Small intestine (tissue), 7 donors: ENCODE measurements at regions not wholly inside any gene's neighbourhood (a gene's known extent, or its start where the extent isn't known, plus 50 kb on each side); places are given as distances from the start of the nearest gene placed in this dataset.

Experiments used
- DNase-seq, 2 donors: peaks; one replicate each; pipeline versions ENCODE4 v3.0.0 to v3.0.0-alpha.2; 2013
- FAIRE-seq: peaks from 2 replicates; lab custom pipeline; 2012; peaks lifted over from hg19 to GRCh38; lab: Jason Lieb, UNC
- H3K27ac ChIP-seq, 3 donors: one replicate each; pipeline ENCODE4 v1.5.1; 2013; ENCODE audit warnings: low read length in 2 of 3, mild to moderate bottlenecking in 2 of 3, control low read depth in 1 of 3, inconsistent platforms in 1 of 3, low read depth in 1 of 3, moderate library complexity in 1 of 3
- H3K27me3 ChIP-seq, 3 donors: one replicate each; pipeline ENCODE4 v1.6.1; 2013; ENCODE audit warnings: low read length in 3 of 3, inconsistent platforms in 1 of 3; ENCODE audit not compliant: control insufficient read depth in 3 of 3, insufficient read depth in 3 of 3
- H3K36me3 ChIP-seq, 3 donors: one replicate each; pipeline ENCODE4 v1.6.1; 2013; ENCODE audit warnings: low read length in 3 of 3, inconsistent platforms in 1 of 3, low read depth in 1 of 3, mild to moderate bottlenecking in 1 of 3, moderate library complexity in 1 of 3; ENCODE audit not compliant: control insufficient read depth in 3 of 3, insufficient read depth in 2 of 3
- H3K4me1 ChIP-seq, 3 donors: one replicate each; pipeline ENCODE4 v1.6.1; 2013; ENCODE audit warnings: low read length in 2 of 3, inconsistent platforms in 1 of 3, low read depth in 1 of 3, mild to moderate bottlenecking in 1 of 3, moderate library complexity in 1 of 3; ENCODE audit not compliant: control insufficient read depth in 3 of 3, insufficient read depth in 2 of 3
- H3K4me3 ChIP-seq, 3 donors: one replicate each; pipeline ENCODE4 v1.5.1; 2013; ENCODE audit warnings: low read length in 3 of 3, control low read depth in 1 of 3, inconsistent platforms in 1 of 3, low read depth in 1 of 3, mild to moderate bottlenecking in 1 of 3, moderate library complexity in 1 of 3
- H3K9me3 ChIP-seq, 2 donors: one replicate each; pipeline ENCODE4 v1.6.1; 2013; ENCODE audit warnings: low read depth in 1 of 2, low read length in 1 of 2; ENCODE audit not compliant: control insufficient read depth in 2 of 2, insufficient read depth in 1 of 2
- WGBS, 3 donors: extraction: QIAGEN DNeasy Blood & Tissue Kit; methylation state at CpG; one replicate each; pipeline ENCODE4 v1.1.7; 2013; 5-methylcytosine and 5-hydroxymethylcytosine counted together
- donor health status: healthy with polysubstance abuse.
- donor health status: control.
- donor health status: control.
- donor health status: Bipolar disorder and iron deficiency.
- donor health status: healthy.

- no peak for FAIRE-seq
- DNase-seq = no peak
- WGBS, 3 donors = 53 to 68% (median 56%) methylated on average over 1 of the region's 1 CpG
- no peaks in the 10 kb centered on the region for H3K27me3 ChIP-seq
- no peaks in the 10 kb centered on the region for H3K4me1 ChIP-seq
- H3K4me3 ChIP-seq = no peak overlapping the region
- no peaks in the 10 kb centered on the region for H3K9me3 ChIP-seq
- H3K36me3 ChIP-seq = no peaks in the 10 kb centered on the region
- H3K27ac ChIP-seq = no peak overlapping the region
These were observed 736.7 kb upstream of the PTBP2 start for GRCh38 chr1:95984798-95985374.

- no peaks in the 10 kb centered on the region for H3K27me3 ChIP-seq
- H3K4me1 ChIP-seq = no peaks in the 10 kb centered on the region
- FAIRE-seq (no peak), DNase-seq (no peak)
- 51 to 60% (median 58%) methylated on average over 2 of the region's 2 CpGs for WGBS, 3 donors
- H3K9me3 ChIP-seq = no peaks in the 10 kb centered on the region
- H3K27ac ChIP-seq = no peak overlapping the region
- no peaks in the 10 kb centered on the region for H3K36me3 ChIP-seq
- H3K4me3 ChIP-seq = no peak overlapping the region
These were observed 731.6 kb upstream of the PTBP2 start for GRCh38 chr1:95990033-95990432.

- H3K4me1 ChIP-seq = no peaks in the 10 kb centered on the region
- no peak overlapping the region for H3K27ac ChIP-seq
- no peaks in the 10 kb centered on the region for H3K9me3 ChIP-seq
- FAIRE-seq (no peak), DNase-seq (no peak)
- 52 to 82% (median 74%) methylated on average over 2 of the region's 2 CpGs for WGBS, 3 donors
- no peak overlapping the region for H3K4me3 ChIP-seq
- no peaks in the 10 kb centered on the region for H3K36me3 ChIP-seq
- H3K27me3 ChIP-seq = no peaks in the 10 kb centered on the region
These were observed 729.6 kb upstream of the PTBP2 start for GRCh38 chr1:95991787-95992520.

DNA sequence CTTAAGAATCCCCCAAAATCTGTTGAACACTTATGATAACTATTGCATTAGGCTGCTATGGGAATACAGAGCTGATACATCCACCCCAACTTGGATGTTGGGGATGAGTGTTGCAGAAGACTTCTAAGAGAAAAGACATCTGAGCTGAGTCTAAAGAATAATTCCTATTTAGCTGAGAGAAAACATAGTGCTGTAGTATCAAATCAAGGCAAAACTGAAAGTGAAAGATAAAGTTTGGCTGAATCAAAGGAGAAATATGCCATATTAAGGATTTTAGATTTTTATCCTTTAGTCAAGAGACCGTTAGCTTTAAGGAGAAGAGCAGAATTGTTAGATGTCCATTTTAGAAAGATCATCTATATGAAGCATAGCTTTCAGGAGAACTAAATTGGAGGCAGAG is 726.9 kb upstream of the PTBP2 start:
- Histone ChIP-seq H3K9me3 (no peaks in the 10 kb centered on the region), H3K4me1 (no peaks in the 10 kb centered on the region), H3K27ac (no peak overlapping the region), H3K27me3 (no peaks in the 10 kb centered on the region), H3K36me3 (no peaks in the 10 kb centered on the region), H3K4me3 (no peak overlapping the region)
- WGBS, 3 donors = 29 to 43% (median 42%) methylated on average over 1 of the region's 1 CpG
- no peak for FAIRE-seq
- no peak for DNase-seq

GRCh38 chr1:96002201-96002600 is 719.4 kb upstream of the PTBP2 start:
- no peaks in the 10 kb centered on the region for H3K36me3 ChIP-seq
- WGBS, 3 donors = 72 to 91% (median 86%) methylated on average over 2 of the region's 2 CpGs
- no peaks in the 10 kb centered on the region for H3K27me3 ChIP-seq
- no peaks in the 10 kb centered on the region for H3K9me3 ChIP-seq
- DNase-seq (no peak), FAIRE-seq (no peak)
- no peak overlapping the region for H3K4me3 ChIP-seq
- no peak overlapping the region for H3K27ac ChIP-seq
- H3K4me1 ChIP-seq = no peaks in the 10 kb centered on the region

GRCh38 chr1:96002969-96003964 is 718.3 kb upstream of the PTBP2 start:
- no peaks in the 10 kb centered on the region for H3K36me3 ChIP-seq
- H3K9me3 ChIP-seq = no peaks in the 10 kb centered on the region
- no peaks in the 10 kb centered on the region for H3K4me1 ChIP-seq
- DNase-seq (no peak), FAIRE-seq (no peak)
- WGBS, 3 donors = 68 to 74% (median 74%) methylated on average over 9 of the region's 9 CpGs
- H3K27ac ChIP-seq = no peak overlapping the region
- no peak overlapping the region for H3K4me3 ChIP-seq
- H3K27me3 ChIP-seq = no peaks in the 10 kb centered on the region

- no peak overlapping the region for H3K27ac ChIP-seq
- WGBS, 3 donors = 66 to 71% (median 70%) methylated on average over 3 of the region's 3 CpGs
- H3K36me3 ChIP-seq = no peaks in the 10 kb centered on the region
- H3K27me3 ChIP-seq = no peaks in the 10 kb centered on the region
- DNase-seq (no peak), FAIRE-seq (no peak)
- H3K4me1 ChIP-seq = no peaks in the 10 kb centered on the region
- no peaks in the 10 kb centered on the region for H3K9me3 ChIP-seq
- no peak overlapping the region for H3K4me3 ChIP-seq
These were observed 711.7 kb upstream of the PTBP2 start for GRCh38 chr1:96009831-96010434.

- Histone ChIP-seq H3K36me3 (no peaks in the 10 kb centered on the region), H3K4me3 (no peak overlapping the region), H3K9me3 (no peaks in the 10 kb centered on the region), H3K4me1 (no peaks in the 10 kb centered on the region), H3K27me3 (no peaks in the 10 kb centered on the region), H3K27ac (no peak overlapping the region)
- WGBS, 3 donors = 50 to 60% (median 55%) methylated on average over 4 of the region's 4 CpGs
- FAIRE-seq (no peak), DNase-seq (no peak)
These were observed 710.0 kb upstream of the PTBP2 start for GRCh38 chr1:96011606-96012005.
